HCT116 (cell line): ENCODE measurements at regions not wholly inside any gene's neighbourhood (a gene's known extent, or its start where the extent isn't known, plus 50 kb on each side); places are given as distances from the start of the nearest gene placed in this dataset.

Source experiments
- ATAC-seq: fragments of 200-7000 bp; cut with Tn5 transposase; 2 replicates; pipeline ENCODE4 v1.9.1; 2020; ENCODE audit warnings: mild to moderate bottlenecking, moderate library complexity
- BruUV-seq: library from RNA; stranded (reverse); fragments of 400-500 nt; replicated peaks from 2 replicates; lab custom pipeline; 2021; lab: Mats Ljungman, UMichigan
- CTCF ChIA-PET: fragments of 300-600 bp; sonication (Branson Sonifier 250); formaldehyde crosslinking; loops from one replicate; lab custom pipeline; 2021; ENCODE audit warnings: antibody characterized with exemption; lab: Charles Lee
- POLR2A ChIA-PET: fragments of 300-600, 350-600 bp; sonication (Branson Sonifier 250); formaldehyde crosslinking; loops from one replicate; lab custom pipeline; 2021; ENCODE audit warnings: antibody characterized with exemption; lab: Charles Lee
- RAD21 ChIA-PET, 2 experiments: fragments of 300-600 bp; sonication (Branson Sonifier 250); formaldehyde crosslinking; loops; one replicate each; lab custom pipeline; 2023; ENCODE audit warnings: low total read pairs in 2 of 2; ENCODE audit not compliant: uncharacterized antibody in 2 of 2, unreplicated experiment in 2 of 2, low non-redundant PET in 1 of 2; lab: Charles Lee
- DNase-seq: peaks from one replicate; pipeline ENCODE4 v3.0.0-alpha.2; 2010; ENCODE audit warnings: low read depth, low spot score
- H2AFZ ChIP-seq: fragments of 200-600 bp; shearing (Covaris generic), sonication (generic); 2 replicates; pipeline ENCODE4 v1.6.1; 2017; ENCODE audit warnings: low read depth, mixed run types, mixed read lengths, antibody characterized with exemption, low read length; ENCODE audit not compliant: poor library complexity, severe bottlenecking
- H3K27ac ChIP-seq: 2 replicates; pipeline ENCODE4 v1.5.1; 2012; ENCODE audit warnings: low read depth, low read length
- H3K27me3 ChIP-seq: fragments of 200-600 bp; sonication (generic); 2 replicates; pipeline ENCODE4 v1.6.1; 2016; ENCODE audit warnings: mixed run types, low read length, mixed read lengths; ENCODE audit not compliant: insufficient read depth
- H3K36me3 ChIP-seq, 2 experiments: fragments of 200-500 bp in 1 of 2; fragments of 200-600 bp in 1 of 2; sonication (Bioruptor generic) in 1 of 2; sonication (generic) in 1 of 2; 2 replicates each; pipeline versions ENCODE4 v1.5.1 to v1.6.1; 2014 to 2016; ENCODE audit warnings: low read length in 2 of 2, inconsistent platforms in 1 of 2, mixed read lengths in 1 of 2, mixed run types in 1 of 2; ENCODE audit not compliant: insufficient read depth in 2 of 2, control insufficient read depth in 1 of 2
- H3K4me1 ChIP-seq, 2 experiments: fragments of 200-600 bp in 1 of 2; sonication (generic) in 1 of 2; 2 replicates each; pipeline versions ENCODE4 v1.5.1 to v1.6.1; 2012 to 2017; ENCODE audit warnings: low read length in 2 of 2, inconsistent platforms in 1 of 2, mild to moderate bottlenecking in 1 of 2, mixed read lengths in 1 of 2, mixed run types in 1 of 2, moderate library complexity in 1 of 2; ENCODE audit not compliant: insufficient read depth in 2 of 2, control insufficient read depth in 1 of 2
- H3K4me2 ChIP-seq: fragments of 200-600 bp; sonication (generic); 2 replicates; pipeline ENCODE4 v1.6.1; 2017; ENCODE audit warnings: mixed run types, low read length, mixed read lengths
- H3K4me3 ChIP-seq, 2 experiments: fragments of 200-600 bp in 1 of 2; sonication (generic) in 1 of 2; replicated peaks in 1 of 2; 2 replicates each; pipeline ENCODE4 v1.5.1; 2011 to 2016; ENCODE audit warnings: low read length in 2 of 2, control low read depth in 1 of 2, low read depth in 1 of 2, mild to moderate bottlenecking in 1 of 2, mixed read lengths in 1 of 2, mixed run types in 1 of 2
- H3K79me2 ChIP-seq: fragments of 200-600 bp; sonication (generic); 2 replicates; pipeline ENCODE4 v1.6.1; 2017; ENCODE audit warnings: mild to moderate bottlenecking, mixed run types, low read length, moderate library complexity, mixed read lengths; ENCODE audit not compliant: insufficient read depth
- H3K9ac ChIP-seq: fragments of 200-600 bp; sonication (generic); 2 replicates; pipeline ENCODE4 v1.6.1; 2016; ENCODE audit warnings: low read length, mixed read lengths
- H3K9me2 ChIP-seq: fragments of 200-600 bp; sonication (generic), shearing (Covaris generic); 2 replicates; pipeline ENCODE4 v1.6.1; 2017; ENCODE audit warnings: mixed run types, mild to moderate bottlenecking, moderate library complexity; ENCODE audit not compliant: insufficient read depth
- H3K9me3 ChIP-seq, 2 experiments: fragments of 200-500 bp in 1 of 2; fragments of 200-600 bp in 1 of 2; sonication (Bioruptor generic) in 1 of 2; sonication (generic) in 1 of 2; 2 replicates each; pipeline ENCODE4 v1.6.1; 2014 to 2017; ENCODE audit warnings: low read length in 2 of 2, mixed read lengths in 2 of 2, inconsistent platforms in 1 of 2, low read depth in 1 of 2, mild to moderate bottlenecking in 1 of 2, mixed run types in 1 of 2, moderate library complexity in 1 of 2; ENCODE audit not compliant: control insufficient read depth in 1 of 2, insufficient read depth in 1 of 2
- H4K20me1 ChIP-seq: fragments of 200-600 bp; sonication (generic), shearing (Covaris generic); 2 replicates; pipeline ENCODE4 v1.6.1; 2017; ENCODE audit warnings: mixed run types, mild to moderate bottlenecking, moderate library complexity; ENCODE audit not compliant: insufficient read depth
- CTCF ChIP-seq, 3 experiments: fragments of 200-600 bp in 1 of 3; sonication (generic) in 1 of 3; IDR thresholded peaks in 2 of 3; conservative IDR thresholded peaks in 1 of 3; 2 replicates each; pipeline ENCODE4 v1.5.1; 2012 to 2017; ENCODE audit warnings: low read depth in 2 of 3, low read length in 2 of 3, antibody characterized with exemption in 1 of 3, borderline replicate concordance in 1 of 3, control low read depth in 1 of 3, mild to moderate bottlenecking in 1 of 3, mixed read lengths in 1 of 3, mixed run types in 1 of 3, moderate library complexity in 1 of 3; ENCODE audit not compliant: insufficient read depth in 1 of 3
- MAX ChIP-seq: IDR thresholded peaks from 2 replicates; pipeline ENCODE4 v1.6.1; 2012
- REST ChIP-seq: IDR thresholded peaks from 2 replicates; pipeline ENCODE4 v1.6.1; 2012; ENCODE audit warnings: low read depth
- SP1 ChIP-seq: IDR thresholded peaks from 2 replicates; pipeline ENCODE4 v1.6.1; 2012; ENCODE audit warnings: low read depth
- intact Hi-C: fragments of 100-400 bp; cut with micrococcal nuclease; formaldehyde crosslinking; loops from 2 replicates; pipeline ENCODE4 v1.10.0; 2022

DNA sequence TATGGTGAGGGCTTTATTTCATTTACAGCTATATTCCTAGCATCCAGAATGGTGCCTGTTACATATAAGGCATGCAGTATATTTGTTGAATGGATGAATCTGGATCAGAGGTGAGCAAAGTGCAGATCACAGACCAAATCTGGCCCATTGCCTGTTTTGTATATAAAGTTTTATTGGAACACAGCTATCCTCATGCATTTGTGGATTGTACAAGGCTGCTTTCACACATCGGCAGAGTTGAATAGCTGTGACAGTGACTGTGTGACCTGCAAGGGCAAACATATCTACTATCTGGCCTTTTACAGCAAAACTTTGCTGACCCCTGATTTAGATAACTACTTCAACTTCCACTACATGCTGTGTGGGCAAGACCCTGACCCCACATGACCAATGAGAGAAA lies 54.0 kb upstream of the MRPS6 start:
- no peak overlapping the region for H3K4me2 ChIP-seq
- no peaks in the 10 kb centered on the region for H3K9me2 ChIP-seq
- no TSS peak for BruUV-seq
- no peaks in the 10 kb centered on the region for H3K79me2 ChIP-seq
- ATAC-seq = no peak
- H2AFZ ChIP-seq = no peak overlapping the region
- H3K27ac ChIP-seq = no peak overlapping the region
- no peak overlapping the region for H3K4me3 ChIP-seq
- intact Hi-C loops = no loop called here
- H3K9me3 ChIP-seq = peaks cover 0 to 7% of the 10 kb centered on the region in 2 experiments; a peak in 1 of 4 replicates
- H4K20me1 ChIP-seq = no peaks in the 10 kb centered on the region
- RAD21 ChIA-PET = no interaction called here
- TF ChIP-seq CTCF (IDR thresholded peaks at IDR 0.05 in 2 of 3, conservative IDR thresholded peaks at IDR 0.05 in 1 of 3; ENCODE audit: borderline replicate concordance in 1 of 3, insufficient read depth in 1 of 3, low read depth in 2 of 3, low read length in 2 of 3) = no peak
- TF ChIP-seq REST = no peak
- TF ChIP-seq MAX = no peak
- TF ChIP-seq SP1 = no peak
- TF ChIP-seq, all 23 proteins: peak for 0
- Histone ChIP-seq H3K36me3 (no peaks in the 10 kb centered on the region), H3K27me3 (no peaks in the 10 kb centered on the region), H3K4me1 (peaks cover 11 to 15% of the 10 kb centered on the region in 2 experiments), H3K9ac (no peak overlapping the region)
- ChIA-PET POLR2A (no interaction called here), CTCF (no interaction called here)
- no peak for DNase-seq
